WTC11 (cell line): ENCODE measurements at regions not wholly inside any gene's neighbourhood (a gene's known extent, or its start where the extent isn't known, plus 50 kb on each side); places are given as distances from the start of the nearest gene placed in this dataset.

Experiments
- CREM ChIP-seq: sonication (generic); formaldehyde crosslinking; IDR thresholded peaks from 2 replicates; pipeline ENCODE4 v1.8.1; 2022; ENCODE audit warnings: mild to moderate bottlenecking, missing genetic modification reagents, moderate library complexity
- CTCF ChIP-seq: fragments of 200-600 bp; IDR thresholded peaks from 2 replicates; pipeline ENCODE4 v1.8.0; 2022; ENCODE audit warnings: antibody characterized with exemption
- FOXJ3 ChIP-seq: sonication (generic); formaldehyde crosslinking; IDR thresholded peaks from 2 replicates; pipeline ENCODE4 v1.9.0; 2021; ENCODE audit warnings: missing genetic modification reagents, mild to moderate bottlenecking, borderline replicate concordance
- FOXP1 ChIP-seq: sonication (generic); formaldehyde crosslinking; IDR thresholded peaks from 2 replicates; pipeline ENCODE4 v1.8.0; 2022; ENCODE audit warnings: missing genetic modification reagents, mild to moderate bottlenecking, moderate library complexity, borderline replicate concordance
- MAX ChIP-seq: sonication (generic); formaldehyde crosslinking; IDR thresholded peaks from 2 replicates; pipeline ENCODE4 v1.8.0; 2022; ENCODE audit warnings: mild to moderate bottlenecking, missing genetic modification reagents
- NFE2L1 ChIP-seq: sonication (generic); formaldehyde crosslinking; IDR thresholded peaks from 2 replicates; pipeline ENCODE4 v1.8.1; 2023; ENCODE audit warnings: missing genetic modification reagents
- SMAD4 ChIP-seq: sonication (generic); formaldehyde crosslinking; IDR thresholded peaks from 2 replicates; pipeline ENCODE4 v1.8.0; 2022; ENCODE audit warnings: mild to moderate bottlenecking, missing genetic modification reagents
- SP1 ChIP-seq: sonication (generic); formaldehyde crosslinking; conservative IDR thresholded peaks from 2 replicates; pipeline ENCODE4 v1.8.1; 2022; ENCODE audit warnings: missing genetic modification reagents
- TEAD4 ChIP-seq: sonication (generic); formaldehyde crosslinking; IDR thresholded peaks from 2 replicates; pipeline ENCODE4 v1.8.0; 2022; ENCODE audit warnings: mild to moderate bottlenecking, missing genetic modification reagents
- ZBTB21 ChIP-seq: sonication (generic); formaldehyde crosslinking; IDR thresholded peaks from 2 replicates; pipeline ENCODE4 v1.8.1; 2023; ENCODE audit warnings: mild to moderate bottlenecking, missing genetic modification reagents, borderline replicate concordance
- ZNF138 ChIP-seq: sonication (generic); formaldehyde crosslinking; conservative IDR thresholded peaks from 2 replicates; pipeline ENCODE4 v1.8.1; 2022; ENCODE audit warnings: mild to moderate bottlenecking, moderate library complexity, missing genetic modification reagents

- TF ChIP-seq CTCF (no peak), NFE2L1 (CRISPR knock-in tag) (no peak), CREM (CRISPR knock-in tag) (no peak), FOXJ3 (CRISPR knock-in tag) (no peak), ZNF138 (no peak), TEAD4 (CRISPR knock-in tag) (no peak), ZBTB21 (CRISPR knock-in tag) (no peak), MAX (no peak), SMAD4 (CRISPR knock-in tag) (no peak), FOXP1 (CRISPR knock-in tag) (no peak), SP1 (CRISPR knock-in tag) (no peak)
These were observed 110.1 kb upstream of the CELF4 start for GRCh38 chr18:37675699-37676098.
